HG03175 (cell line): ENCODE measurements at regions not wholly inside any gene's neighbourhood (a gene's known extent, or its start where the extent isn't known, plus 50 kb on each side); places are given as distances from the start of the nearest gene placed in this dataset.
"Not testable (repeated sequence)": the region's sequence is repeated elsewhere in the genome, so short reads cannot be mapped to it uniquely, and the experiment has no call there.

Experiments
- ATAC-seq: cut with Tn5 transposase; IDR thresholded peaks from one replicate; pipeline ENCODE4 v1.9.1; 2021; ENCODE audit warnings: mild to moderate bottlenecking, moderate library complexity; ENCODE audit not compliant: unreplicated experiment

GRCh38 chr14:101307162-101307561 lies 254.1 kb upstream of the DIO3 start:
- not testable (repeated sequence) for ATAC-seq

GRCh38 chr14:101311186-101311585 lies 250.1 kb upstream of the DIO3 start:
- ATAC-seq: not testable (repeated sequence)

- ATAC-seq: no peak
These were observed 248.0 kb upstream of the DIO3 start for GRCh38 chr14:101313268-101313667.

- ATAC-seq: no peak
These were observed 245.4 kb upstream of the DIO3 start for GRCh38 chr14:101315802-101316296.

GRCh38 chr14:101318271-101318670 lies 243.0 kb upstream of the DIO3 start:
- ATAC-seq: no peak

GRCh38 chr14:101320396-101320795 lies 240.9 kb upstream of the DIO3 start:
- no peak for ATAC-seq

- ATAC-seq: no peak
These were observed 239.1 kb upstream of the DIO3 start for GRCh38 chr14:101322223-101322622.

GRCh38 chr14:101323111-101323510 lies 238.2 kb upstream of the DIO3 start:
- ATAC-seq: no peak

- ATAC-seq: not testable (repeated sequence)
These were observed 237.6 kb upstream of the DIO3 start for GRCh38 chr14:101323614-101324235.

- ATAC-seq: no peak
These were observed 236.0 kb upstream of the DIO3 start for GRCh38 chr14:101325319-101325718.

- ATAC-seq: no peak
These were observed 232.8 kb upstream of the DIO3 start for GRCh38 chr14:101328412-101329028.

- no peak for ATAC-seq
These were observed 230.7 kb upstream of the DIO3 start for GRCh38 chr14:101330416-101331140.

- no peak for ATAC-seq
These were observed 230.2 kb upstream of the DIO3 start for GRCh38 chr14:101331141-101331525.

- no peak for ATAC-seq
These were observed 229.6 kb upstream of the DIO3 start for GRCh38 chr14:101331661-101332169.

- ATAC-seq: no peak
These were observed 229.0 kb upstream of the DIO3 start for GRCh38 chr14:101332281-101332680.

- ATAC-seq: no peak
These were observed 227.7 kb upstream of the DIO3 start for GRCh38 chr14:101333335-101334280.

GRCh38 chr14:101334656-101335055 lies 226.6 kb upstream of the DIO3 start:
- no peak for ATAC-seq

GRCh38 chr14:101335061-101335661 lies 226.1 kb upstream of the DIO3 start:
- ATAC-seq: no peak

- ATAC-seq: no peak
These were observed 225.1 kb upstream of the DIO3 start for GRCh38 chr14:101336183-101336582.

GRCh38 chr14:101337053-101337452 lies 224.2 kb upstream of the DIO3 start:
- no peak for ATAC-seq
